Mesenchymal stem cell (in vitro differentiated cells and primary cell): ENCODE measurements at regions not wholly inside any gene's neighbourhood (a gene's known extent, or its start where the extent isn't known, plus 50 kb on each side); places are given as distances from the start of the nearest gene placed in this dataset.
"Not testable (repeated sequence)": the region's sequence is repeated elsewhere in the genome, so short reads cannot be mapped to it uniquely, and the experiment has no call there.

ENCODE experiments used
- DNase-seq: peaks from one replicate; pipeline ENCODE4 v3.0.0-alpha.2; 2013
- H2AFZ ChIP-seq: one replicate; pipeline ENCODE4 v1.6.1; 2013; ENCODE audit warnings: low read depth, mild to moderate bottlenecking, control low read depth, inconsistent platforms, low read length, moderate library complexity
- H2AK5ac ChIP-seq: 2 replicates; pipeline ENCODE4 v1.6.1; 2013; ENCODE audit warnings: low read length, moderate library complexity, mild to moderate bottlenecking, inconsistent platforms; ENCODE audit not compliant: severe bottlenecking
- H2BK120ac ChIP-seq: one replicate; pipeline ENCODE4 v1.6.1; 2013; ENCODE audit warnings: low read depth, mild to moderate bottlenecking, inconsistent platforms, low read length, moderate library complexity
- H2BK12ac ChIP-seq, 2 experiments: one replicate each; pipeline ENCODE4 v1.6.1; 2013; ENCODE audit warnings: inconsistent platforms in 2 of 2, low read length in 2 of 2, mild to moderate bottlenecking in 2 of 2, moderate library complexity in 2 of 2, control low read depth in 1 of 2
- H2BK15ac ChIP-seq: one replicate; pipeline ENCODE4 v1.6.1; 2013; ENCODE audit warnings: mild to moderate bottlenecking, low read depth, inconsistent platforms; ENCODE audit not compliant: poor library complexity, severe bottlenecking
- H2BK5ac ChIP-seq: 2 replicates; pipeline ENCODE4 v1.6.1; 2013; ENCODE audit warnings: low read depth, mild to moderate bottlenecking, low read length, control low read depth, inconsistent platforms; ENCODE audit not compliant: poor library complexity, severe bottlenecking
- H3K14ac ChIP-seq, 2 experiments: one replicate each; pipeline ENCODE4 v1.6.1; 2013; ENCODE audit warnings: inconsistent platforms in 2 of 2, low read length in 2 of 2, control low read depth in 1 of 2, mild to moderate bottlenecking in 1 of 2, moderate library complexity in 1 of 2
- H3K18ac ChIP-seq, 2 experiments: one replicate each; pipeline ENCODE4 v1.6.1; 2013; ENCODE audit warnings: inconsistent platforms in 2 of 2, low read length in 2 of 2, control low read depth in 1 of 2, low read depth in 1 of 2, mild to moderate bottlenecking in 1 of 2
- H3K23ac ChIP-seq, 2 experiments: one replicate each; pipeline ENCODE4 v1.6.1; 2013; ENCODE audit warnings: inconsistent platforms in 2 of 2, low read length in 2 of 2, mild to moderate bottlenecking in 2 of 2, moderate library complexity in 2 of 2, control low read depth in 1 of 2
- H3K27ac ChIP-seq: 2 replicates; pipeline ENCODE4 v1.5.1; 2013; ENCODE audit warnings: mild to moderate bottlenecking, moderate library complexity, low read length, control low read depth, inconsistent platforms; ENCODE audit not compliant: poor library complexity, severe bottlenecking
- H3K27me3 ChIP-seq, 2 experiments: 2 replicates each; pipeline versions ENCODE4 v1.6.1 to v1.7.0; 2013; ENCODE audit warnings: low read length in 2 of 2, mild to moderate bottlenecking in 2 of 2, moderate library complexity in 2 of 2, control low read depth in 1 of 2, inconsistent platforms in 1 of 2; ENCODE audit not compliant: control insufficient read depth in 1 of 2, insufficient read depth in 1 of 2
- H3K36me3 ChIP-seq, 2 experiments: 2 replicates each; pipeline versions ENCODE4 v1.6.1 to v1.7.0; 2013; ENCODE audit warnings: low read length in 2 of 2, control low read depth in 1 of 2, inconsistent platforms in 1 of 2, low read depth in 1 of 2, mild to moderate bottlenecking in 1 of 2; ENCODE audit not compliant: insufficient read depth in 2 of 2, control insufficient read depth in 1 of 2
- H3K4ac ChIP-seq, 2 experiments: one replicate each; pipeline ENCODE4 v1.6.1; 2013; ENCODE audit warnings: inconsistent platforms in 2 of 2, low read length in 2 of 2, mild to moderate bottlenecking in 2 of 2, moderate library complexity in 2 of 2, control low read depth in 1 of 2, low read depth in 1 of 2
- H3K4me1 ChIP-seq: 2 replicates; pipeline ENCODE4 v1.6.1; 2013; ENCODE audit warnings: low read depth, low read length, control low read depth; ENCODE audit not compliant: control insufficient read depth, insufficient read depth
- H3K4me2 ChIP-seq: 2 replicates; pipeline ENCODE4 v1.6.1; 2013; ENCODE audit warnings: low read length, mild to moderate bottlenecking, inconsistent platforms; ENCODE audit not compliant: poor library complexity, severe bottlenecking
- H3K4me3 ChIP-seq, 2 experiments: 2 replicates each; pipeline versions ENCODE4 v1.5.1 to v1.7.0; 2013; ENCODE audit warnings: low read length in 2 of 2, mild to moderate bottlenecking in 2 of 2, control low read depth in 1 of 2, low read depth in 1 of 2; ENCODE audit not compliant: insufficient read depth in 1 of 2
- H3K79me1 ChIP-seq: replicated peaks from 2 replicates; pipeline ENCODE4 v1.6.1; 2013; ENCODE audit warnings: mild to moderate bottlenecking, control low read depth, low read length, inconsistent platforms; ENCODE audit not compliant: poor library complexity, severe bottlenecking
- H3K9ac ChIP-seq: 2 replicates; pipeline ENCODE4 v1.7.0; 2013; ENCODE audit warnings: mild to moderate bottlenecking, low read length, moderate library complexity
- H3K9me3 ChIP-seq: 2 replicates; pipeline ENCODE4 v1.7.0; 2013; ENCODE audit warnings: mild to moderate bottlenecking, low read length; ENCODE audit not compliant: control insufficient read depth
- H4K8ac ChIP-seq: one replicate; pipeline ENCODE4 v1.6.1; 2013; ENCODE audit warnings: inconsistent platforms, mild to moderate bottlenecking, low read length, moderate library complexity
- H4K91ac ChIP-seq: one replicate; pipeline ENCODE4 v1.6.1; 2013; ENCODE audit warnings: mild to moderate bottlenecking, low read length, inconsistent platforms
- WGBS: methylation state at CpG from one replicate; pipeline ENCODE4 v1.1.7; 2013; ENCODE audit warnings: mixed read lengths; 5-methylcytosine and 5-hydroxymethylcytosine counted together

- no peaks in the 10 kb centered on the region for H3K79me1 ChIP-seq
- H4K8ac ChIP-seq, result no peak overlapping the region
- H3K27ac ChIP-seq, result no peak overlapping the region
- WGBS, result 66% methylated on average over 2 of the region's 2 CpGs
- H2BK12ac ChIP-seq, result no peak overlapping the region
- H3K4me3 ChIP-seq, result no peak overlapping the region
- H3K27me3 ChIP-seq, result no peaks in the 10 kb centered on the region
- no peaks in the 10 kb centered on the region for H3K36me3 ChIP-seq
- no peak overlapping the region for H2BK15ac ChIP-seq
- H2AK5ac ChIP-seq, result no peak overlapping the region
- no peak overlapping the region for H3K18ac ChIP-seq
- no peak for DNase-seq
- no peaks in the 10 kb centered on the region for H3K9me3 ChIP-seq
- no peak overlapping the region for H3K9ac ChIP-seq
- no peaks in the 10 kb centered on the region for H3K4me1 ChIP-seq
- H3K4ac ChIP-seq, result no peak overlapping the region
- no peak overlapping the region for H4K91ac ChIP-seq
- H3K14ac ChIP-seq, result no peak overlapping the region
- no peak overlapping the region for H3K23ac ChIP-seq
- no peak overlapping the region for H2AFZ ChIP-seq
- no peak overlapping the region for H3K4me2 ChIP-seq
- no peak overlapping the region for H2BK5ac ChIP-seq
- no peak overlapping the region for H2BK120ac ChIP-seq
Measured at GRCh38 chr16:60371591-60371990, 1637.5 kb upstream of the GOT2 start.

- no peak overlapping the region for H3K4ac ChIP-seq
- WGBS, result 64% methylated on average over 3 of the region's 3 CpGs
- no peaks in the 10 kb centered on the region for H3K9me3 ChIP-seq
Measured at GRCh38 chr16:60367739-60368138, 1633.6 kb upstream of the GOT2 start.

DNA sequence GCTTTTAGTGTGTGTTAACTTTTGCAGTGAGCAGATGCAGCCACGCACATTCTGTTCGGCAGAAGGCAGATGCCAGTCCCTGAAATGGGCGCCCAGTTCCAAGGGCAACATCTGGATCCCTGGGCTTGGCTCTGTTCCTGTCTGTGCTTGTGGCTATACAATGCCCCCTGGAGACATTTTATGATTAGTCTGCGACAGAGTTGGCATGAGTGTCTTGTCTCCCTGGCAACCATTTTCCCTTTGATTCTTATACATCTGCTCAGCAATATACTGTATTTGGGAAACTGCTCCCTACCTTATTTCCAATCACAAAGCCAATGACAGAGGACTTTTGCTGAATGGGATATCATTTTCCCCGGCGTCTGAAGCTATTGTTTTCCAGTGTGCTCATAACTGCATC is 1629.5 kb upstream of the GOT2 start:
- H3K4me3 ChIP-seq, result no peak overlapping the region
- H3K9ac ChIP-seq, result no peak overlapping the region
- no peaks in the 10 kb centered on the region for H3K36me3 ChIP-seq
- no peak overlapping the region for H2AFZ ChIP-seq
- no peak overlapping the region for H2AK5ac ChIP-seq
- H2BK120ac ChIP-seq, result no peak overlapping the region
- no peak overlapping the region for H2BK15ac ChIP-seq
- H3K9me3 ChIP-seq, result no peaks in the 10 kb centered on the region
- H3K79me1 ChIP-seq, result no peaks in the 10 kb centered on the region
- H3K27me3 ChIP-seq, result no peaks in the 10 kb centered on the region
- no peaks in the 10 kb centered on the region for H3K4me1 ChIP-seq
- H2BK12ac ChIP-seq, result no peak overlapping the region
- H3K27ac ChIP-seq, result no peak overlapping the region
- no peak overlapping the region for H3K14ac ChIP-seq
- DNase-seq, result no peak
- H4K91ac ChIP-seq, result no peak overlapping the region
- H2BK5ac ChIP-seq, result no peak overlapping the region
- H3K18ac ChIP-seq, result no peak overlapping the region
- H3K4ac ChIP-seq, result no peak overlapping the region
- H3K4me2 ChIP-seq, result no peak overlapping the region
- no peak overlapping the region for H3K23ac ChIP-seq
- WGBS, result 87% methylated on average over 6 of the region's 6 CpGs
- H4K8ac ChIP-seq, result no peak overlapping the region

More at GRCh38 chr16:60367739-60368138, 1633.6 kb upstream of the GOT2 start:
- no peak overlapping the region for H3K9ac ChIP-seq
- H3K18ac ChIP-seq, result no peak overlapping the region
- H2BK120ac ChIP-seq, result no peak overlapping the region
- no peak overlapping the region for H3K14ac ChIP-seq
- no peak overlapping the region for H3K23ac ChIP-seq
- H2AK5ac ChIP-seq, result no peak overlapping the region
- no peaks in the 10 kb centered on the region for H3K36me3 ChIP-seq
- no peaks in the 10 kb centered on the region for H3K79me1 ChIP-seq
- no peak overlapping the region for H2BK5ac ChIP-seq
- no peak overlapping the region for H2AFZ ChIP-seq
- no peak overlapping the region for H4K8ac ChIP-seq
- H2BK12ac ChIP-seq, result no peak overlapping the region
- no peak overlapping the region for H3K4me2 ChIP-seq
- no peak overlapping the region for H2BK15ac ChIP-seq
- no peaks in the 10 kb centered on the region for H3K27me3 ChIP-seq
- no peak overlapping the region for H4K91ac ChIP-seq
- H3K27ac ChIP-seq, result no peak overlapping the region
- no peaks in the 10 kb centered on the region for H3K4me1 ChIP-seq
- DNase-seq, result no peak
- H3K4me3 ChIP-seq, result no peak overlapping the region

DNA sequence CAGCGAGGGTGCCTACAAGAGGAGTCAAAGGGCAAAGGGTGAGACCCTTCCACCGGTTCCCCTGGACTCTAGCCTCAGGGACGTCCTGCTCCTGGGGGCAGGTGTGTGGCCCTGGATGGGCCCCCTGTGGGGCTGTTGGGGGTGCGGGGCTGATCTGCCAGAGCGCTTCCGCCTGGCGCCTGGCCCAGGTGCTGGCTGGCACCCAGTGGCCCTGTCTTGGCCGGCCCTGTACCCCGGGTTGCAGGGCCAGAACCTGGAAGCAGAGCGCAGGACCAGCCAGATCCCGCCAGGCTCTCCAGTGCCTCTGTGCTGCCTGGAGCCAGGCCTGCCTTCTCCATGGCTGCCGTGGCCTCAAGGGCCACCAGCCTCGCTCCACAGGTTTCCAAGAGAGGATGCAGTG is 1625.8 kb upstream of the GOT2 start:
- H2AFZ ChIP-seq, H3K9ac ChIP-seq, H2BK120ac ChIP-seq, H3K23ac ChIP-seq, H3K4me1 ChIP-seq, H2BK12ac ChIP-seq, H2BK5ac ChIP-seq, H3K4me2 ChIP-seq, H3K4me3 ChIP-seq, H4K8ac ChIP-seq, H3K27me3 ChIP-seq, DNase-seq, H3K9me3 ChIP-seq, H3K36me3 ChIP-seq, H3K4ac ChIP-seq, H3K14ac ChIP-seq, H3K27ac ChIP-seq, H3K79me1 ChIP-seq, H2BK15ac ChIP-seq, H4K91ac ChIP-seq, H2AK5ac ChIP-seq, H3K18ac ChIP-seq: not testable (repeated sequence)
- WGBS, result 93% methylated on average over 13 of the region's 13 CpGs
